Uterus (tissue), 2 donors: ENCODE measurements at regions not wholly inside any gene's neighbourhood (a gene's known extent, or its start where the extent isn't known, plus 50 kb on each side); places are given as distances from the start of the nearest gene placed in this dataset.
"Not testable (repeated sequence)": the region's sequence is repeated elsewhere in the genome, so short reads cannot be mapped to it uniquely, and the experiment has no call there.

ENCODE experiments used
- CTCF ChIP-seq, 4 experiments: fragments of 200-600 bp in 2 of 4; fragments of 450-650 bp in 2 of 4; sonication (generic) in 2 of 4; IDR thresholded peaks; one replicate each; pipeline ENCODE4 v1.5.1; 2016 to 2019; ENCODE audit warnings: antibody characterized with exemption in 4 of 4, mild to moderate bottlenecking in 2 of 4, moderate library complexity in 1 of 4
- POLR2A ChIP-seq, 2 donors: fragments of 450-650 bp; IDR thresholded peaks; one replicate each; pipeline ENCODE4 v1.6.1; 2016; ENCODE audit warnings: antibody characterized with exemption in 2 of 2, mild to moderate bottlenecking in 1 of 2, moderate library complexity in 1 of 2

- not testable (repeated sequence) for TF ChIP-seq POLR2A, CTCF (IDR thresholded peaks at IDR 0.05)
These were observed 235.0 kb downstream of the GOLGA6L6 start for GRCh38 chr15:20306497-20307106.
